PC-3 (cell line): ENCODE measurements at regions not wholly inside any gene's neighbourhood (a gene's known extent, or its start where the extent isn't known, plus 50 kb on each side); places are given as distances from the start of the nearest gene placed in this dataset.

Experiments
- ATAC-seq: fragments of 200-7000 bp; cut with Tn5 transposase; 2 replicates; pipeline ENCODE4 v1.9.1; 2020; ENCODE audit warnings: mild to moderate bottlenecking, moderate library complexity
- BruUV-seq: library from RNA; stranded (reverse); fragments of 400-500 nt; replicated peaks from 2 replicates; lab custom pipeline; 2021; lab: Mats Ljungman, UMichigan
- CTCF ChIA-PET: fragments of 300-600 bp; sonication (Branson Sonifier 250); formaldehyde crosslinking; loops from one replicate; lab custom pipeline; 2022; ENCODE audit warnings: antibody characterized with exemption; lab: Charles Lee
- POLR2A ChIA-PET: fragments of 300-600 bp; sonication (Branson Sonifier 250); formaldehyde crosslinking; loops from one replicate; lab custom pipeline; 2022; ENCODE audit warnings: antibody characterized with exemption; ENCODE audit not compliant: unreplicated experiment; lab: Charles Lee
- DNase-seq: peaks from one replicate; pipeline ENCODE4 v3.0.0-alpha.2; 2015
- H2AFZ ChIP-seq: fragments of 300-600 bp; sonication (generic); 2 replicates; pipeline ENCODE4 v1.6.0; 2016; ENCODE audit warnings: antibody characterized with exemption, low read length
- H3F3A ChIP-seq: fragments of 300-600 bp; sonication (generic); one replicate; pipeline ENCODE4 v1.6.0; 2017; ENCODE audit warnings: antibody characterized with exemption, low read length, control low read depth, mild to moderate bottlenecking; ENCODE audit not compliant: unreplicated experiment
- H3K27ac ChIP-seq: fragments of 300-600 bp; sonication (generic); 2 replicates; pipeline ENCODE4 v1.5.1; 2016; ENCODE audit warnings: mild to moderate bottlenecking, low read length
- H3K27me3 ChIP-seq: fragments of 300-600 bp; sonication (generic); 2 replicates; pipeline ENCODE4 v1.6.1; 2016; ENCODE audit warnings: low read length, mixed read lengths
- H3K36me3 ChIP-seq: fragments of 300-600 bp; sonication (generic); 2 replicates; pipeline ENCODE4 v1.6.1; 2016; ENCODE audit warnings: low read depth, mixed run types, low read length, mixed read lengths
- H3K4me1 ChIP-seq: fragments of 300-600 bp; sonication (generic); 2 replicates; pipeline ENCODE4 v1.5.1; 2016; ENCODE audit warnings: low read length; ENCODE audit not compliant: insufficient read depth
- H3K4me2 ChIP-seq: fragments of 300-600 bp; sonication (generic); 2 replicates; pipeline ENCODE4 v1.6.0; 2016; ENCODE audit warnings: low read length
- H3K4me3 ChIP-seq: fragments of 300-600 bp; sonication (generic); 2 replicates; pipeline ENCODE4 v1.5.1; 2016; ENCODE audit warnings: mild to moderate bottlenecking, low read length, mixed read lengths
- H3K79me2 ChIP-seq: fragments of 300-600 bp; sonication (generic); 2 replicates; pipeline ENCODE4 v1.6.1; 2017; ENCODE audit warnings: low read length, mixed read lengths
- H3K9ac ChIP-seq: fragments of 300-600 bp; sonication (generic); 2 replicates; pipeline ENCODE4 v1.6.0; 2016; ENCODE audit warnings: mild to moderate bottlenecking, low read length
- H3K9me2 ChIP-seq: fragments of 300-600 bp; sonication (generic); replicated peaks from 2 replicates; pipeline ENCODE4 v1.6.1; 2016; ENCODE audit warnings: mixed run types, low read length, mixed read lengths
- H3K9me3 ChIP-seq: fragments of 300-600 bp; sonication (generic); 2 replicates; pipeline ENCODE4 v1.6.1; 2016; ENCODE audit warnings: low read length, mixed read lengths
- H4K20me1 ChIP-seq: fragments of 300-600 bp; sonication (generic); 2 replicates; pipeline ENCODE4 v1.6.1; 2016; ENCODE audit warnings: low read length, mixed read lengths
- CTCF ChIP-seq: fragments of 300-600 bp; sonication (generic); conservative IDR thresholded peaks from 2 replicates; pipeline ENCODE4 v1.5.1; 2017; ENCODE audit warnings: antibody characterized with exemption, low read depth, mild to moderate bottlenecking, low read length
- EZH2 ChIP-seq: fragments of 300-600 bp; sonication (generic); IDR thresholded peaks from one replicate; pipeline ENCODE4 v1.6.1; 2017; ENCODE audit warnings: antibody characterized with exemption, mild to moderate bottlenecking, low read length; ENCODE audit not compliant: unreplicated experiment
- EZH2phosphoT487 ChIP-seq: fragments of 300-600 bp; sonication (generic); IDR thresholded peaks from 2 replicates; pipeline ENCODE4 v1.6.1; 2018; ENCODE audit warnings: mild to moderate bottlenecking, antibody characterized with exemption, low read length, borderline replicate concordance
- intact Hi-C: fragments of 100-400 bp; cut with micrococcal nuclease; formaldehyde crosslinking; loops from 2 replicates; pipeline ENCODE4 v1.9.0; 2023

- no TSS peak for BruUV-seq
These were observed 541.6 kb upstream of the NRP1 start for GRCh38 chr10:33875924-33876583.

GRCh38 chr10:33871061-33871956, 536.8 kb upstream of the NRP1 start:
- no TSS peak for BruUV-seq
- no peak for DNase-seq

More at GRCh38 chr10:33875924-33876583, 541.6 kb upstream of the NRP1 start:
- no peak for TF ChIP-seq EZH2phosphoT487
- no peak for TF ChIP-seq EZH2
- no peak for TF ChIP-seq CTCF
- DNase-seq: no peak
- Histone ChIP-seq H3K4me3 (no peak overlapping the region), H3K4me2 (no peak overlapping the region), H3K79me2 (no peaks in the 10 kb centered on the region), H2AFZ (no peak overlapping the region), H3K27ac (no peak overlapping the region), H3F3A (no peaks in the 10 kb centered on the region), H3K9ac (no peak overlapping the region), H3K4me1 (no peaks in the 10 kb centered on the region), H3K36me3 (no peaks in the 10 kb centered on the region), H4K20me1 (no peaks in the 10 kb centered on the region), H3K9me3 (no peaks in the 10 kb centered on the region), H3K9me2 (no peaks in the 10 kb centered on the region; the same call in 1 of the 2 replicates), H3K27me3 (no peaks in the 10 kb centered on the region)
- ATAC-seq: no peak
- intact Hi-C loops: no loop called here
- POLR2A ChIA-PET: no interaction called here
- CTCF ChIA-PET: no interaction called here

More at GRCh38 chr10:33871061-33871956, 536.8 kb upstream of the NRP1 start:
- intact Hi-C loops: no loop called here
- Histone ChIP-seq H4K20me1 (no peaks in the 10 kb centered on the region), H3K27ac (no peak overlapping the region), H3K9me3 (no peaks in the 10 kb centered on the region), H3K27me3 (no peaks in the 10 kb centered on the region), H2AFZ (no peak overlapping the region), H3K9ac (no peak overlapping the region), H3K36me3 (no peaks in the 10 kb centered on the region), H3K9me2 (no peaks in the 10 kb centered on the region; the same call in 1 of the 2 replicates), H3K4me1 (no peaks in the 10 kb centered on the region), H3K4me2 (no peak overlapping the region), H3F3A (no peaks in the 10 kb centered on the region), H3K79me2 (no peaks in the 10 kb centered on the region), H3K4me3 (no peak overlapping the region)
- no peak for ATAC-seq
- POLR2A ChIA-PET: no interaction called here
- TF ChIP-seq EZH2 (no peak), EZH2phosphoT487 (no peak), CTCF (no peak)
- CTCF ChIA-PET: no interaction called here
